GM19324 (cell line): ENCODE measurements at regions not wholly inside any gene's neighbourhood (a gene's known extent, or its start where the extent isn't known, plus 50 kb on each side); places are given as distances from the start of the nearest gene placed in this dataset.
A peak's percentile ranks its signal among the peaks of the same experiment; 100 is the strongest.
"Not testable (repeated sequence)": the region's sequence is repeated elsewhere in the genome, so short reads cannot be mapped to it uniquely, and the experiment has no call there.

ENCODE experiments used
- ATAC-seq: cut with Tn5 transposase; IDR thresholded peaks from one replicate; pipeline ENCODE4 v1.9.1; 2021; ENCODE audit warnings: mild to moderate bottlenecking, moderate library complexity; ENCODE audit not compliant: unreplicated experiment, low FRiP score

DNA sequence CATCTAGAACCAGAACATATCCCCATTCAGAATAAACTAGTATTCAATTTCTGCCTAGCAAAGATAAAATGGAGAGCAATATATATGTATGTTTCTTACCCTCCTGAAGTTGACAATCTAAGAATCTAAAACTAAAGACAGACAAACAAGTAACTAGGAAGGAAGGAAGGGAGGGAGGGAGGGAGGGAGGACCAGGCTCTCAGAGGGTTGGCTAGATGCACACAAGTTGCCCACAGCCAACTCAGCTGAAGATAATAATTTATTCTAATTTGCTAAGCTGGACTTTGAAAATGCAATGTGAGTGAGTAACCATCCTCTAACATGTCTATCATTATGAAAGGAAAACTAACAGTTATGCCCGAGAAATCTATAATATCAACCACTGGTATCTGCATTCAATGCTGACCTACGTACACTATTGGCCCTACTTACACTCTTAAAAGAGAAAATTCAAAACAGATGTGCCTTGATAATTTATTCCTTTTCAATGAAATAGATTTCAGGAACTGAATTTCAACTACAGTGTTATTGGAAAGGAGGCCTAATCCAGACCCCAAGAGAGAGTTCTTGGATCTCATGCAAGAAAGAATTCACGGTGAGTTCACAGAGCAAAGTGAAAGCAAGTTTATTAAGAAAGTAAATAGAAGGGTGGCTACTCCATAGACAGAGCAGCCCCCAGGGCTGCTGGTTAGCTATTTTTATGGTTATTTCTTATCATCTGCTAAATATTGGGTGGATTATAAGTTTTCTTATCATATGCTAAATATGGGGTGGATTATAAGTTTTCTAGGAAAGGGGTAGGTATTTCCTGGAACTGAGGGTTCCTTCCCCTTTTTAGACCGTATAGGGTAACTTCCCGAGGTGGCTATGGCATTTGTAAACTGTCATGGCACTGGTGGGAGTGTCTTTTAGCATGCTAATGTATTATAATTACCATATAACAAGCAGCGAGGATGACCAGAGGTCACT is 288.5 kb upstream of the SLC39A10 start:
- ATAC-seq, result peak; percentile 67

DNA sequence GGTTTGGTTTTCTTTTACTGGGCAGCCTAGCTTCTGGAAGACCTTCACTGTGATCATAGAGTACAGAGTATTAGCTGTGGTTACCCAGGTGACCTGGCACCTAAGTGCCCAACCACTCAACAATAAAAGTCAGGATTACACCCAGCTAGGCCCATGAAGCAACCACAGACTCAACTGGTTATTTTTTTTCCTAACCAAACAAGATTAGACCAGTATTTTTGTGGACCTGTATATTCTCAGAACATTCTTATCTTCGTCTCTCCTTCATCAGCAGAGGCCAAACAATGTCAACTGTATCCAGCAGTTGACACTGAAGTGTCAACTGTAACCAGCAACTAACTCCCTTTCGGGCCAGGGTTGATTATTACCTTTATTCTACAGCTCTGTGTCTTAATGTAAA is 289.2 kb upstream of the SLC39A10 start:
- ATAC-seq, result no peak

DNA sequence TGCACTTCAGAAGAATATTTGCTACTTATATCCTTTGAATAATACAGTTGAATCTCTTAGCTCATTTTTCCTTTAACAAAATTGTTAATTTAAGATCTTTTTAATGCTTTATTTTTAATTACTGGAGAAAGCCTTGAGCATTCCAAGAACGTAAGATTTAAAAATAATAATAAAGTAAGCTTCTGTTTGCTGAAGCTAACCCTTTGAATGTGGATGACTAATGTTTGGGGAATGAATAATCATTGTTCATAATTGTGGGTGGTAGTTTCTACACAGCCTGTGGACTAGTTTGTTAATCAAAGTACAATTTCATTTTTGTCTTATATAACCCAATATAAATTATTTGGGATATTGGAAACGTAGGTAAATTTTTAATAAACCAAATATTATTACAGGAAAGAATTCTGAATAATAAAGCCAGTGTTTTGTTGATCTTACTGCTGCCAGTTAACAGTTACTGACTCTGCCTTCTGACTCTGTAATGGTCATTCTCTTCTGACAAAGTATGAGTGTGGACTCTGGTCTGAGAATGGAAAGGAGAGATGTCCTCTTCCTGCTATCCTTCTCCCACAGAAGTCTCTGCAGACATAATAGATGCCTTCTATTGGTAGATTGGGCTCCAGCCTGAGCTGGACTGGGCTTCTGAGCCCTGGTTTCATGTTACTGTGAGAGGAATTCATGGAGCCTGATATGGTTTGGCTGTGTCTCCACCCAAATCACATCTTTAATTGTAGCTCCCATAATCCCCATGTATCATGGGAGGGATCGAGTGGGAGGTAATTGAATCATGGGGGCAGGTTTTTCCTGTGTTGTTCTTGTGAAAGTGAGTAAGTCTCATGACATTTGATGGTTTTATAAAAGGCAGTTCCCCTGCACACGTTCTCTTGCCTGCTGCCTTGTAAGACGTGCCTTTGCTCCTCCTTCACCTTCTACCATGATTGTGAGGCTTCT is 292.7 kb upstream of the SLC39A10 start:
- ATAC-seq, result no peak

DNA sequence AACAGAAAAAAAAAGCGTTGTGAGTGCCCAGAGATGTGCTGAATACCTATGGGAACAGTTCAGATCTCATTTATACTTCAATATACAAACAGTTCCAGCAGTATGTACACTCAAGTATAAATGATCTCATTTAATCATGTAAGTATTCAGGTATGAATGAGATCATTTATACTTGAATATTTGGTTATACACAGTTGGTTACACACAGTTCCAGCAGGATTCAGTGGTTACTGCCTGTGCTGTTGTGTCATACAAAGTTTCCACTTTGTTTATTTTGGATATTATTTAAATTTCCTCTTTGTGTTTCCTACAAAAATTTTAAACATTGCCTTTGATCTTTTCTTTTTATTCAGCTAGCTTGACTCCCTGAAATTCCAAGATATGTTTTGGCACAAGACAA is 293.5 kb upstream of the SLC39A10 start:
- no peak for ATAC-seq

DNA sequence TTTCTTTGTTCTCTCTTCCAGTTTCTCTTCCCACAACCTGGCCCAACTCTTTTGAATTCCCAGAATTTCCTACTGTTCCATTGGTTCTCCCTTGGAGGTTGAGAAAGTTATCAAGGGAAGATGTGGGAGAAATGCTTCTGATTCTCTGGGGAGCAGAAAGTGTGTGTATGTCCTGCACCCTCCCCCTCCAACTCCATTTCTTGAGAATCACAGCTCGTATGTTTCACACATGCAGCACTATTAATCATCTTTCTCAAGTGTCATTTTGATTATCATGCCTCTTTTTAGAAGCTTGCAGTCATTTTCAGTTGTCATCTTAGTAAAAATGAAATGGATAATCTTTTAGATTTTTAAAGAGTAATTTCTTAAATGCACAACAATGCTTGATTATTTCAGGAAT is 296.8 kb upstream of the SLC39A10 start:
- ATAC-seq, result no peak

DNA sequence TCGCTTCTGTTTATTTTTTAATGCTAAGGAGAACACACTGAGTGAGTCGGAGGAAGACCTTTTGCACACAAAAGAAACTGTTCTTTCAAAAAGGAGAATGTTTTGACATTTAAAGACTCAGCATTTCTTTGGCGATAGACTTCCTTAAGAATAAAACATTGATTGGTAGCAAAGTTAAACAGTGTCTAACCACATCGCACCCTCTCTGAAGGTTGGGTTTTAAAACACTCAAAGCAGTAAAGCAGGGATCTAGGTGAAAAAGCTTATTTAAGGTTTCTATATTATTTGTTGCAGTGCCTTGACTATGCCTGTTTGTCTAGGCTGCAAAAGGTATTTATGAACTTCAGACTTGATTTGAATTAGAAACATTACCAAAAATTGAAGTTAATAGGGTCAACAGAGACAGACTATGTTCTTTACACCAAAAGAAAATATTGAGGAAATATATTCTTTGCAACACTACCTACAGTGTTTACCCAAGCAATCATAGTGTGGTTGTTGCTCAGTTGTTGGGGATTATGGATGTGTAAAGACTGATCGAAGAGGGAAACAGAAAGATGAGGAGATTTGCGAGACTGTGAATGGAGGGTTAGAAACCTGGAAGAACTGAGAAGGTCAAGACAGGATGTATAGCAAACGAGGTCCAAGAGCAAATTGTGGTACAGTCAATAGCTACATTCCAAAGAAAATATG is 297.8 kb upstream of the SLC39A10 start:
- ATAC-seq, result no peak

DNA sequence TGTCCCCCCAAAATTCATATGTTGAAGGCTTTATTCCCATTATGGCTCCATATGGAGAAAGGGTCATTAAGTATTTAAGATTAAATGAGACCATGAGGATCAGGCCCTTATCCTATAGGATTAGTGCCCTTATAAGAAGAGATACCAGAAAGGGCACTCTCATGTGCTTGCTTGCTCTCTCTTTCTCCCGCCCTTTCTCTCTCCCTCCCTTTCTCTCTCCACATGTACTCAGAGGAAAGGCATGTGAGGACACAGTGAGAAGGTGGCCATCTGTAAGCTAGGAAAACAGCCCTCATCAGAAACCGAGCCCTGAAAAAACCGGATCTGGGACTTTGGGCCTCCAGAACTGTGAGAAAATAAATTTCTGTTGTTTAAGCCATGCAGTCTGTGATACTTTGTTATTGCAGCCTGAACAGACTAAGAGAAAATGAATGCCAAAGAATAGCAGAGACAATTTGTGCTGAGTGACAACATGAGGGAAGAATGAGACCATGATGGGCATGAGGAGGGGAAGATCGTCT is 300.0 kb upstream of the SLC39A10 start:
- no peak for ATAC-seq

DNA sequence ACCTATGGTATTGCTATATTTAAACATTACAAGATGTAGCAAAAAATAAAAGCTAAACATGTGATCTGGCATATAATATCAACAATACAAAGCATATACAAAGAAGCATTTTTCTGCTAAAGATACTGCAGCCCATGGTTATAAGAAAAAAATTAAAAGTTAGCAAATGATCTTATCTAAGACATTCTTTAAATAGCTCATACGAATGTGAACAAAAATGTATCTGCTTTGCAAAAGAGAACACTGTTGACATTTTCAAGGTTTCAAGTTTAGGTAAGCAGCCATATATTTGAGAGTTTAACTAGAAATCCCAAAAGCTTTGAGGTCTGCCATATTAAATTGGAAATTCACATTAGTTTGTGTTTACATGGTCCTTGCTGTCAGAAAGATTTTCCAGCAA is 301.0 kb upstream of the SLC39A10 start:
- ATAC-seq, result no peak

DNA sequence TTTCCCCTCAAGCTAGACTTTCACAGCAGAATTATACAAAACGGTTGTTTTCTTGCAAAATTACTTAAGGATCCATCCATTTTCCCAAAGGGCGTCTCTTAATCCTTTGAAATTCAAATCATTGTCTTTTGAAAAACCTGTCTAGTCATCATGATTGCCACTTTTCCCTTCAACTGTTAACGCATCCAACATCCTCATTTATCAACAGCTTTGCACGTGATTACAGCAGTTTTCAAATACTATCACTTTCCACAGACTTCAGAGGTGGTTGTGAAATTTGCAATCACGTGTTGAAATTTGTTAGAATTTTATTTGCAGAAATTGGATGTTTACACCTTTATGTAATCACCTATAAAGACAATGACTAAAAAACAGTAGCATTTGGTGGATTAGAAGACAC is 304.4 kb upstream of the SLC39A10 start:
- ATAC-seq, result no peak

DNA sequence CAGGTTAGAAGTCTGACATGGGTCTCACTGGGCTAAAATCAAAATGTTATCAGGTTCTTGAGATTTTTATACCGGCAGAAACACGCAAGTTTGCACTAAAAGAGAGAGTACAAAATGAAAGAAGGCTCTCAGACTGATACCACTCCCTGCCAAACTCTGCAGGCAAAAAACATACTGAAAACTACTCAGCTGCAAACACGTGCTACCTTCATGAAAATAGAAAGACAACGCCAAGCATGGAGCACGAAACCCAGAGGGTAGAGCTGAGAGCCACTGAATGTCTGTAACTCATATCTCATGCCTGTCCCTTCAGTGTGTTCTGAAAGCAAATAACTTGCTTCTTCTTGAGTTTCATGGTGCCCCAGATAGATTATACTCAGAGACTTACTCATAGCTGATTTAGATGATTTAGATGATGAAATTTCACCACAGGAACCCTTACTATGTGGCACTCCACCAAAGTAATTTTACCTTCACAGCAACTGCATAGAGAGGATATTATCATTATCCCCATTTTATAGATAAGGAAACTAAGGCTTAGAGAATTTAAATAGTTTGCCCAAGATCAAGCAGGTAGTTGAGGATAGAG is 313.0 kb upstream of the SLC39A10 start:
- ATAC-seq, result peak; percentile 64

DNA sequence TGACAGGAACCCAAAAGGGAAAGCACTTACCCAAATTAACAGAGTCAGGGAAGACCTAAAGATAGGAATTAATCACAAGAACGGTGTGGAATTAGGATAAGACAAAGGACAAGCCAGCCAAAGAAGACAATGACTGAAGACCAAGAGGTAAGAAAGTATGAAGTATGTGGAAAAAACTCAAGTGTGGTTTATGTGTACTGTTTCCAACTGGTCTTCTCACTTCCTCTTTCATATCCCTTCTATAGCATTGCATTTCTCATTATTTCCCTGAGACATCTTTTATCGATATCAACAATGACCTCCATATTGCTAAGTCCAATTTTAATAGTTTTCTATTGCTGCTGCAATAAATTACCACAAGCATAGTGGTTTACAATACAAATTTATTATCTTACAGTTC is 313.5 kb upstream of the SLC39A10 start:
- ATAC-seq, result peak; percentile 49

DNA sequence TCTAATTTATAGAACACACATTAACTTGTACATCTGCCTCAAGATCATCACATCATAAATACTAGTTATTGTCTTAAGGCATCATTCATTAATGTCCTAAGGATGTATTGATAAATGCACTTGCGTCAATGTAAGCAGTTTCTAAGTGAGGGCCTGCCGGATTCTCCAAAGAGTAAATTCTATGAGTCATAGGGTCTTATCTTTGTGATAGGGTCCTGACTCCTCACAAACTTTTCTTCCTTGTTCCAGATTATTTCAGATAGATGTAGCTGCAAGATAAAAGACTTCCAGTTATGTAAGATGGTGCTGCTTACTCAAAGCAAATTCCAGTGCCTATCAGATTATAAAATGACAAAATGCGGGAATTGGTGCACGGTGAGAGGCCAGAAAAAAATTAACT is 315.0 kb upstream of the SLC39A10 start:
- ATAC-seq, result no peak

DNA sequence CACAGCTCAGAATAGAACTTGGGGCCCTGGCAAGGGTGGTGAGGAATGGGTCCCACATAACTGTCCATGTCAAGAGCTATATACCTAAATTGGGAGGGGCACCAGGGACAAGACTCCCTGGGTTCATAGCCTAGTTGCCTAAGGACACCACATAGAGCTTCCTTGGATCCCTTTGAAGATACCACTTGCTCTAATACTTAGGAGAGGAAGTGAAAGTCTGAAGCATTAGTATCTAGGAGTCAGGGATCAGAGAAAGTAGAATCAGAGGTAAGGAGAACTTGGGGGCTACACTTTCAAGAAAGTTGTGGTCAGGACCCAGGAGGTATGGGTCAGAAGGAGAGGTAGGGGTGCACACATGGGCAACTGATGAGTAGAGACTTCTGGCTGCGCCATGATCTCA is 318.2 kb upstream of the SLC39A10 start:
- no peak for ATAC-seq

DNA sequence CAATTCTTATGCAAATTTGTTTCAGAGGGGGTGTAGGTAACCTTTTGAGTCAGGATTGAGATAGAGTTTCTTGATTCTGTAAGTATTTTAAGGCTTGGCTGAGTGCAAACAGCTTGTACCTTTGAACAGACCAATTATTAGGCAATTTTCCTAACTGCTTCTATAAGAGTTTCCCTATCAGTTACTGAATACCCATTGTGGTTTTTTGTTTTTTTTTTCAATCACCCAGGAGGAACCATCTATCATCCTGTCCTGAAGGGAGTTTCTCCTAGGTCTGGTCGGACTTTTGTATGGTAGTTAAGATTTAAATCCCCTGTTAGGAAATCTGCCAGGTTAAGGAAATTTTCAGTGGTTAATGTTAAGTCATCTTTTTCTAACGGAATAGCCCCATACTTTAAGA is 319.4 kb upstream of the SLC39A10 start:
- peak; percentile 54 for ATAC-seq

DNA sequence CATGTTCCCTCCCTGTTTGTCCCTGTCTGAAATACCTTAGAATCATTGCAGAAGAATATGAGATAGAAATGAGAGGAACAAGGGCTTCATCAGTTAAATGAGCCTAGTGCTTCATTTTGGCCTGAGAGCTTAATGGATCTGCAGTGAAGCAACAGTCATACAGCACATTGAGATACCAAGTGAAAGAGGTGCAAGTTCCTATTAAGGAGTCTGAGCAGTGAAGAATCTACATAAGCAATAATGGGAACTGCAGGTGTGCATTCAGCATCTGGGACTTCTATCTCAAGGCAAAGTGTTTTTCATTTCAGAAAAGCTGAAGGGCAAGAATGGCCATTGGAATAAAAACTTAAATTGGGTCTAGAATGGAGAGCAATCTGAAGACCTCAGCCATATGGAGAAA is 323.2 kb upstream of the SLC39A10 start:
- no peak for ATAC-seq

DNA sequence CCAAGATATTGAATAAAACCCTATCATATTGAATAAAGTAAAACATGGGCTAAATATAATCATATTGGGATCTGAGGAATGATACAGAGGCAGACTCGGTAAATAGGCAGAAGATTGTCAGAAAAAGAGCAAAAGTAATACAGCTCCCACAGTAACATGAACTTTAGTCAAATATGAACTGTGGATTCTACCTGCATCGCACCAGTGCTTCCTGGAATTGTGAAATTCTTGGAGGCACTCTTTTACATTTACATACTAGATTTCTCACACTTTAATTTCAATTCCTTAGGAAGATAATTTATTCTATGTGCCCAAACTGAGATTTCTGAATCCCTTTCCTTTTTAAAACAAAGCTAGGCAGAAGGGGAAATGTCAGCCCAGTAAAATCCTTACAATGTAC is 325.1 kb upstream of the SLC39A10 start:
- ATAC-seq, result no peak

DNA sequence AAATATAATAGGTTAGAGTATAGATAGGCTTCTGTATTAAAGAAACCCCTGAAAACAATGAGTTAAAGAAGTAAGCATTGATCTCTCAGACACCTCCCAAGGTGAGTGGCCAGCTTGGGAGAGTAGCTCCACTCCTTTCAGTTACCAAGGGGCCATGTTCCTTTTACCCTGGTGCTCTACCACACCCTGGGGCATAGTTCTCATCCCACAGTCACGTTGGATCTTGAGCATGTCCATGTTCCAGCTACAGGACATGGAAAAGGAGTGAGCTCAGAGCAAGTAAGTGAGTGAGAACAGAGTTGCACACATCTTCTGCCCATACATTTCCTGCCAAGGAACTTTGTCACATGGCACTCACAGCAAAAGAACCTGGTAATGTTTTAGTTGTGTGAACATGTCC is 325.9 kb upstream of the SLC39A10 start:
- no peak for ATAC-seq

DNA sequence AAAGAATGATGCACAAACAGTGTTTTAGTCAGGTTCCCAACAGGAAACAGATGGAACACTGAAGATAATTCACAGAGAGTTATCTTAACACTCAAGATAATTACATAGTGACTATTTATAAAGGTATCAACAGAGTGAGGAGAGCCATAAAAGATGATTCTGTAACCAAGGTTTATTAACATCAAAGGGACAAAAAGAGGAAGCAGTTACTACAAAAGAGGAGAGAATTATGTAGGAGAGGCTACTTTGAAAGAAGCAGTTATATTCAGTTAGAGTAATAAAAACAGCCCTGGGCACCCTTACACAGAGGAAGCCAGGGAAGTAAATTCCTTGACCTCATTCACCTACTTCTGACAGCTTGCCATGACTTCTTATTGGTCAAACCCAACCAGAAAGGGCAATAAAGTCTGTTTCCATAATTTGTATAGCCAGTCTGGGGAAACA is 326.5 kb upstream of the SLC39A10 start:
- no peak for ATAC-seq

DNA sequence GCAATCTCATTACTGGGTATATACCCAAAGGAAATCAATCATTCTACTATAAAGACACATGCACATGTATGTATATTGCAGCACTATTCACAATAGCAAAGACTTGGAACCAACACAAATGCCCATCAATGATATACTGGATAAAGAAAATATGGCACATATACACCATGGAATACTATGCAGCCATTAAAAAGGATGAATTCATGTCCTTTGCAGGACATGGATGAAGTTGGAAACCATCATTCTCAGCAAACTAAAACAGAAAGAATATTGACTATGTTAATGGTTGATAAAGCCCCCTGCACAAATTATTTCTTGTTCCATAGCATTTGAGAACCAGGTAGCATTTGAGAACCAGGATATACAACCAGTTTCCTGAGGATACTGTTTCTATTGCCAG is 327.2 kb upstream of the SLC39A10 start:
- ATAC-seq, result not testable (repeated sequence)

DNA sequence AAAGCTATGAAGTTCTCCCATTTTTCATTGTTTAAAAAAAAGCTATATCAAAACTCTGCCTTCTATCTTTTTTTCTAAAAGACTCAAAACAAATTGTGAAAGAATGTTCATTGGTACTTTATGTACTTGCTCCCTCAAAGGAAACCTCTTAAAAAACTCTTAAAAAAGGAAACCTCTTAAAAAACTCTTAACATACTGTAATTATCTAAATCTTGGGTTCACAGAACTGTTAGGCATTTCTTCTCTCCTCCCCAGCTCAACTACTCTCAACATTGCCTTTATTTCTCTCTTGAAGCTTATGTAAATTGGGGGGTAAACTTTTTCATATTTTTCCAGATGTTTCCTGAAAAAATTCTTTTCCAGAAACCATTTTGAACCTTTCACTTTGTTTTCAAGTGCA is 330.5 kb upstream of the SLC39A10 start:
- ATAC-seq, result no peak
